ENCODE measurements at regions not wholly inside any gene's neighbourhood (a gene's known extent, or its start where the extent isn't known, plus 50 kb on each side); places are given as distances from the start of the nearest gene placed in this dataset.

GRCh38 chr5:5793242-5794117 is 371.0 kb downstream of the ICE1 start:
- ChIA-PET CTCF (ENCODE audit: partially characterized antibody) (no interaction called here), POLR2A (ENCODE audit: partially characterized antibody) (no interaction called here)
- no peak overlapping the region for H2BK120ac ChIP-seq (replicated peaks; ENCODE audit: low read depth, low read length)
- no peak overlapping the region for H3K4me3 ChIP-seq (ENCODE audit: extremely low read depth in 1 of 4, insufficient read depth in 2 of 4, low read depth in 3 of 4, low read length in 4 of 4)
- H2BK15ac ChIP-seq (ENCODE audit: low read length), result no peak overlapping the region
- H3K14ac ChIP-seq (ENCODE audit: insufficient read length), result no peak overlapping the region
- H3K18ac ChIP-seq (ENCODE audit: extremely low read depth, low read length), result no peak overlapping the region
- H3K4me1 ChIP-seq (replicated peaks in 1 of 4; ENCODE audit: control insufficient read depth in 3 of 4, insufficient read depth in 4 of 4, low read length in 3 of 4), result no peaks in the 10 kb centered on the region
- no peak overlapping the region for H3K4me2 ChIP-seq (ENCODE audit: insufficient read depth in 1 of 2, low read depth in 2 of 2, low read length in 2 of 2)
- no peak overlapping the region for H2AK5ac ChIP-seq (ENCODE audit: low read depth, low read length)
- H3K27ac ChIP-seq (ENCODE audit: low read depth, low read length), result no peak overlapping the region
- no peaks in the 10 kb centered on the region for H3K79me2 ChIP-seq (ENCODE audit: control insufficient read depth in 1 of 2, insufficient read depth in 2 of 2, low read length in 2 of 2)
- DNase-seq (ENCODE audit: low read depth in 1 of 2, low spot score in 2 of 2) (peak in 1 of 2 experiments; percentile 16), FAIRE-seq (no peak)
- 94% methylated on average over 10 of the region's 10 CpGs; no CpG with 5 or more reads in 1 of the 2 experiments for WGBS, 2 experiments (ENCODE audit: extremely low coverage in 1 of 2, insufficient coverage in 1 of 2, insufficient read length in 1 of 2, insufficient replicate concordance in 2 of 2, low coverage in 1 of 2, low lambda C conversion rate in 2 of 2, missing lambda C conversion rate in 1 of 2)
- no peaks in the 10 kb centered on the region for H4K20me1 ChIP-seq (replicated peaks in 1 of 2; ENCODE audit: control insufficient read depth in 1 of 2, insufficient read depth in 2 of 2, low read length in 2 of 2)
- H2AFZ ChIP-seq (ENCODE audit: low read length), result no peak overlapping the region
- no peak overlapping the region for H2BK20ac ChIP-seq (ENCODE audit: low read length)
- no peak overlapping the region for H3K9ac ChIP-seq (replicated peaks in 1 of 4; ENCODE audit: extremely low read depth in 1 of 4, low read depth in 3 of 4, low read length in 3 of 4)
- H3K9me3 ChIP-seq (ENCODE audit: insufficient read depth in 2 of 2, low read depth in 1 of 2, low read length in 1 of 2), result no peaks in the 10 kb centered on the region
- TF ChIP-seq RXRA (IDR thresholded peaks at IDR 0.05; ENCODE audit: insufficient read depth, low read depth, low read length), result no peak
- TF ChIP-seq GTF2F1 (IDR thresholded peaks at IDR 0.05; ENCODE audit: borderline replicate concordance, low read depth, low read length), result no peak
- no peak for TF ChIP-seq TAF1 (IDR thresholded peaks at IDR 0.05; ENCODE audit: low read depth, low read length)
- no peak for TF ChIP-seq SIRT6 (IDR thresholded peaks at IDR 0.05; ENCODE audit: low read length)
- no peak for TF ChIP-seq HDAC6 (IDR thresholded peaks at IDR 0.05; ENCODE audit: low read depth, low read length)
- TF ChIP-seq CHD2 (IDR thresholded peaks at IDR 0.05; ENCODE audit: low read length), result no peak
- no peak for TF ChIP-seq ASH2L (IDR thresholded peaks at IDR 0.05; ENCODE audit: low read length)
- no peak for TF ChIP-seq PHF8 (conservative IDR thresholded peaks at IDR 0.05; ENCODE audit: low read depth, low read length)
- TF ChIP-seq BCL11A (IDR thresholded peaks at IDR 0.05; ENCODE audit: low read depth in 2 of 2, low read length in 2 of 2), result no peak
- H2BK12ac ChIP-seq (ENCODE audit: low read depth, low read length), result no peak overlapping the region
- no peak overlapping the region for H3K56ac ChIP-seq (replicated peaks; ENCODE audit: insufficient read length, low read depth, low read length)
- no peak overlapping the region for H4K91ac ChIP-seq (replicated peaks; ENCODE audit: insufficient read length, low read length)
- H4K5ac ChIP-seq (ENCODE audit: insufficient read length, low read depth, low read length), result no peak overlapping the region
- H3K27me3 ChIP-seq (replicated peaks in 1 of 4; ENCODE audit: control insufficient read depth in 3 of 4, extremely low read depth in 1 of 4, insufficient read depth in 3 of 4, low read length in 3 of 4), result peaks cover 0 to 2% (median 0%) of the 10 kb centered on the region in 4 experiments; a peak in 1 of 7 replicates
- H3K4ac ChIP-seq (replicated peaks; ENCODE audit: insufficient read length, low read depth, low read length), result no peak overlapping the region
- H3K36me3 ChIP-seq (ENCODE audit: control insufficient read depth in 2 of 4, insufficient read depth in 4 of 4, low read length in 3 of 4), result no peaks in the 10 kb centered on the region
- H3K79me1 ChIP-seq (ENCODE audit: low read depth, low read length), result no peaks in the 10 kb centered on the region
- no peak overlapping the region for H2BK5ac ChIP-seq (ENCODE audit: low read depth, low read length)
- no peak overlapping the region for H4K8ac ChIP-seq (ENCODE audit: extremely low read depth, insufficient read depth, low read length)
- H3K23ac ChIP-seq (ENCODE audit: insufficient read length), result no peak overlapping the region
- no peaks in the 10 kb centered on the region; the same call in 1 of the 2 replicates for H3K23me2 ChIP-seq (ENCODE audit: low read depth, low read length)

All from H1 (cell line).